SIG-M5 (cell line): ENCODE measurements at regions not wholly inside any gene's neighbourhood (a gene's known extent, or its start where the extent isn't known, plus 50 kb on each side); places are given as distances from the start of the nearest gene placed in this dataset.

ENCODE experiments used
- DNase-seq: peaks from one replicate; lab custom pipeline; 2025; lab: John Stamatoyannopoulos, UW

GRCh38 chr9:108710424-108710823 is 145.4 kb downstream of the ACTL7B start:
- no peak for DNase-seq

- DNase-seq: no peak
These were observed 145.8 kb downstream of the ACTL7B start for GRCh38 chr9:108709997-108710396.

- DNase-seq: no peak
These were observed 146.7 kb downstream of the ACTL7B start for GRCh38 chr9:108709126-108709525.

- no peak for DNase-seq
These were observed 147.3 kb downstream of the ACTL7B start for GRCh38 chr9:108708448-108708847.

GRCh38 chr9:108707120-108707519 is 148.7 kb downstream of the ACTL7B start:
- no peak for DNase-seq

GRCh38 chr9:108704156-108704852 is 151.5 kb downstream of the ACTL7B start:
- no peak for DNase-seq

- no peak for DNase-seq
These were observed 152.4 kb downstream of the ACTL7B start for GRCh38 chr9:108703429-108703828.

GRCh38 chr9:108702681-108703080 is 153.1 kb downstream of the ACTL7B start:
- no peak for DNase-seq

GRCh38 chr9:108698801-108699200 is 157.0 kb downstream of the ACTL7B start:
- DNase-seq: no peak

- DNase-seq: no peak
These were observed 157.6 kb downstream of the ACTL7B start for GRCh38 chr9:108698231-108698630.

GRCh38 chr9:108696156-108696555 is 159.6 kb downstream of the ACTL7B start:
- no peak for DNase-seq

GRCh38 chr9:108694170-108694569 is 161.6 kb downstream of the ACTL7B start:
- no peak for DNase-seq

GRCh38 chr9:108691614-108692013 is 164.2 kb downstream of the ACTL7B start:
- DNase-seq: no peak

- no peak for DNase-seq
These were observed 167.1 kb downstream of the ACTL7B start for GRCh38 chr9:108688676-108689075.

- DNase-seq: no peak
These were observed 167.7 kb downstream of the ACTL7B start for GRCh38 chr9:108688051-108688450.

GRCh38 chr9:108687006-108687987 is 168.5 kb downstream of the ACTL7B start:
- no peak for DNase-seq

GRCh38 chr9:108684288-108685025 is 171.3 kb downstream of the ACTL7B start:
- DNase-seq: no peak

GRCh38 chr9:108683245-108683644 is 172.5 kb downstream of the ACTL7B start:
- no peak for DNase-seq

GRCh38 chr9:108681851-108682590 is 173.8 kb downstream of the ACTL7B start:
- DNase-seq: no peak

GRCh38 chr9:108680946-108681345 is 174.8 kb downstream of the ACTL7B start:
- DNase-seq: no peak

- DNase-seq: no peak
These were observed 178.0 kb downstream of the ACTL7B start for GRCh38 chr9:108677776-108678175.

- no peak for DNase-seq
These were observed 179.4 kb downstream of the ACTL7B start for GRCh38 chr9:108676355-108676754.
